SK-N-SH treated with all-trans-retinoic acid at 6 μM for 48 hours (cell line): ENCODE measurements at regions not wholly inside any gene's neighbourhood (a gene's known extent, or its start where the extent isn't known, plus 50 kb on each side); places are given as distances from the start of the nearest gene placed in this dataset.

ENCODE experiments used
- ATAC-seq: fragments of 200-7000 bp; cut with Tn5 transposase; 3 replicates; pipeline ENCODE4 v1.9.1; 2020; ENCODE audit warnings: mild to moderate bottlenecking, moderate library complexity
- ARNTL ChIP-seq: fragments of 450-650 bp; formaldehyde crosslinking; IDR thresholded peaks from 2 replicates; pipeline ENCODE4 v1.5.0; 2020; ENCODE audit warnings: low read depth, mild to moderate bottlenecking, moderate library complexity, borderline replicate concordance
- BACH2 ChIP-seq: fragments of 250-450 bp; sonication (Bioruptor Pico); IDR thresholded peaks from 2 replicates; pipeline ENCODE4 v1.9.0; 2021; ENCODE audit warnings: mild to moderate bottlenecking, borderline replicate concordance
- CSDC2 ChIP-seq: fragments of 250-450 bp; sonication (Bioruptor Pico); IDR thresholded peaks from 2 replicates; pipeline ENCODE4 v1.5.0; 2020; ENCODE audit warnings: mild to moderate bottlenecking, moderate library complexity
- CSRNP3 ChIP-seq: fragments of 250-450 bp; sonication (Bioruptor Pico); IDR thresholded peaks from 2 replicates; pipeline ENCODE4 v1.5.1; 2021; ENCODE audit warnings: mild to moderate bottlenecking, moderate library complexity
- ESRRG ChIP-seq: fragments of 250-450 bp; sonication (Bioruptor Pico); IDR thresholded peaks from 2 replicates; pipeline ENCODE4 v1.6.1; 2021; ENCODE audit warnings: mild to moderate bottlenecking
- GLIS3 ChIP-seq: fragments of 250-450 bp; sonication (Bioruptor Pico); IDR thresholded peaks from 2 replicates; pipeline ENCODE4 v1.5.0; 2020; ENCODE audit warnings: mild to moderate bottlenecking, moderate library complexity
- ISL1 ChIP-seq: fragments of 250-450 bp; sonication (Bioruptor Pico); IDR thresholded peaks from 2 replicates; pipeline ENCODE4 v2.1.2; 2022; ENCODE audit warnings: mild to moderate bottlenecking, moderate library complexity
- PATZ1 ChIP-seq: fragments of 250-450 bp; sonication (Bioruptor Pico); IDR thresholded peaks from 2 replicates; pipeline ENCODE4 v1.8.0; 2020; ENCODE audit warnings: mild to moderate bottlenecking, moderate library complexity, borderline replicate concordance
- POU6F1 ChIP-seq: fragments of 250-450 bp; sonication (Bioruptor Pico); IDR thresholded peaks from 2 replicates; pipeline ENCODE4 v1.8.0; 2021; ENCODE audit warnings: low read depth, mild to moderate bottlenecking, moderate library complexity, borderline replicate concordance
- PPARA ChIP-seq: fragments of 250-450 bp; sonication (Bioruptor Pico); IDR thresholded peaks from 2 replicates; pipeline ENCODE4 v1.5.0; 2020; ENCODE audit warnings: mild to moderate bottlenecking, borderline replicate concordance
- SNAI2 ChIP-seq: fragments of 250-450 bp; sonication (Bioruptor Pico); IDR thresholded peaks from 2 replicates; pipeline ENCODE4 v1.5.0; 2020; ENCODE audit warnings: mild to moderate bottlenecking, moderate library complexity
- TCF4 ChIP-seq: fragments of 250-450 bp; sonication (Bioruptor Pico); IDR thresholded peaks from 2 replicates; pipeline ENCODE4 v1.8.0; 2021; ENCODE audit warnings: mild to moderate bottlenecking, moderate library complexity, borderline replicate concordance
- TOX ChIP-seq: fragments of 250-450 bp; sonication (Bioruptor Pico); IDR thresholded peaks from 2 replicates; pipeline ENCODE4 v1.8.0; 2021; ENCODE audit warnings: mild to moderate bottlenecking, moderate library complexity, borderline replicate concordance
- TSHZ2 ChIP-seq: fragments of 250-450 bp; sonication (Bioruptor Pico); IDR thresholded peaks from 2 replicates; pipeline ENCODE4 v1.5.0; 2020; ENCODE audit warnings: mild to moderate bottlenecking, moderate library complexity
- ZC3H10 ChIP-seq: fragments of 250-450 bp; sonication (Bioruptor Pico); IDR thresholded peaks from 2 replicates; pipeline ENCODE4 v1.5.1; 2021; ENCODE audit warnings: mild to moderate bottlenecking, moderate library complexity
- ZFP3 ChIP-seq: fragments of 250-450 bp; sonication (Bioruptor Pico); IDR thresholded peaks from 2 replicates; pipeline ENCODE4 v1.5.0; 2020; ENCODE audit warnings: mild to moderate bottlenecking, moderate library complexity
- ZNF565 ChIP-seq: fragments of 450-650 bp; formaldehyde crosslinking; conservative IDR thresholded peaks from 2 replicates; pipeline ENCODE4 v1.5.0; 2020; ENCODE audit warnings: low read depth, mild to moderate bottlenecking, moderate library complexity
- ZNF70 ChIP-seq: fragments of 450-650 bp; formaldehyde crosslinking; IDR thresholded peaks from 2 replicates; pipeline ENCODE4 v1.5.0; 2020; ENCODE audit warnings: mild to moderate bottlenecking, moderate library complexity
- ZNF8 ChIP-seq: fragments of 450-650 bp; formaldehyde crosslinking; IDR thresholded peaks from 2 replicates; pipeline ENCODE4 v1.5.0; 2020; ENCODE audit warnings: mild to moderate bottlenecking, moderate library complexity

GRCh38 chr9:78491402-78491801 lies 194.5 kb downstream of the PSAT1 start:
- ATAC-seq = no peak
- TF ChIP-seq GLIS3 (CRISPR knock-in tag) (no peak), BACH2 (no peak), ZC3H10 (CRISPR knock-in tag) (no peak), ZNF565 (CRISPR knock-in tag) (no peak), TCF4 (CRISPR knock-in tag) (no peak), ESRRG (no peak), ARNTL (CRISPR knock-in tag) (no peak), TSHZ2 (no peak), ZNF70 (CRISPR knock-in tag) (no peak), ZNF8 (no peak), POU6F1 (CRISPR knock-in tag) (no peak), SNAI2 (CRISPR knock-in tag) (no peak), CSRNP3 (CRISPR knock-in tag) (no peak)
- TF ChIP-seq, all 23 proteins: peak for 0

- peak; percentile 66 for ATAC-seq
- TF ChIP-seq TOX (no peak), SNAI2 (CRISPR knock-in tag) (no peak), ZFP3 (CRISPR knock-in tag) (no peak), ZNF565 (CRISPR knock-in tag) (no peak), BACH2 (no peak), ZNF8 (no peak), TCF4 (CRISPR knock-in tag) (no peak), ISL1 (CRISPR knock-in tag) (peak; percentile 75)
Observed at GRCh38 chr9:78493166-78493742, 196.3 kb downstream of the PSAT1 start.

GRCh38 chr9:78502566-78502965 lies 205.6 kb downstream of the PSAT1 start:
- TF ChIP-seq TSHZ2 (no peak), PPARA (no peak), ISL1 (CRISPR knock-in tag) (no peak), CSDC2 (CRISPR knock-in tag) (no peak), PATZ1 (CRISPR knock-in tag) (no peak), ZNF70 (CRISPR knock-in tag) (no peak), SNAI2 (CRISPR knock-in tag) (no peak)
- no peak for ATAC-seq
